GM18508 (cell line): ENCODE measurements at regions not wholly inside any gene's neighbourhood (a gene's known extent, or its start where the extent isn't known, plus 50 kb on each side); places are given as distances from the start of the nearest gene placed in this dataset.

ENCODE experiments used
- ATAC-seq: cut with Tn5 transposase; IDR thresholded peaks from one replicate; pipeline ENCODE4 v1.9.1; 2021; ENCODE audit warnings: moderate number of reproducible peaks; ENCODE audit not compliant: insufficient read depth, unreplicated experiment

DNA sequence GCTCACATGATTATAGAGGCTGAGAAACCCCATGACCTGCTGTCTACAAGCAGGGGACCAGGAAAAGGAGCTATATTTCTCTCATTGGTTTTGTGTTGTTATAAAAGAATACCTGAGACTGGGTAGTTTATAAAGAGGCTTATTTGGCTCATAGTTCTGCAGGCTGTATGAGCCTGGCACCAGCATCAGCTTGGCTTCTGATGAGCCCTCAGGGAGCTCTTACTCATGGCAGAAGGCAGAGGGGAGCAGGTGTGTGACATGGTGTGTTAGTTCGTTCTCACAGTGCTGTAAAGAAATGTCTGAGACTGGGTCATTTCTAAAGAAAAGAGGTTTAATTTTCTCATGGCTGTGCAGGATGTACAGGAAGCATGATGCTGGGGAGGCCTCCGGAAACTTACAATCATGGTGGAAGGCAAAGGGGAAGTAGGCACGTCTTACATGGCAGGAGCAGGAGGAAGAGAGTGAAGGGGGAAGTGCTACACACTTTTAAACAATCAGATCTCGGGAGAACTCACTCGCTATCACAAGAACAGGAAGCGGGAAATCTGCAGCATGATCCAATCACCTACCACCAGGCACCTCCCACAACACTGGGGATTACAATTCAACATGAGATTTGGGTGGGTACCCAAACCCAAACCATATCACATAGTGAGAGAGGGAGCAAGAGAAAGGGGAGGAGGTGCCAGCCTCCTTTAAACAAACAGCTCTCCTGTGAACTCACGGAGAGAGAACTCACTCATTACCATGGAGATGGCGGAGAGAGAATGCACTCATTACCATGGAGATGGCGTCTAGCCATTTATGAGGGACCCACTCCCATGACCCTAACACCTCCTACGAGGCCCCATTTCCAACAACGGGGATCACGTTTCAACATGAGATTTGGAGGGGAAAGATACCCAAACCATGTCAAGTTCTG lies 133.4 kb downstream of the JCAD start:
- no peak for ATAC-seq

DNA sequence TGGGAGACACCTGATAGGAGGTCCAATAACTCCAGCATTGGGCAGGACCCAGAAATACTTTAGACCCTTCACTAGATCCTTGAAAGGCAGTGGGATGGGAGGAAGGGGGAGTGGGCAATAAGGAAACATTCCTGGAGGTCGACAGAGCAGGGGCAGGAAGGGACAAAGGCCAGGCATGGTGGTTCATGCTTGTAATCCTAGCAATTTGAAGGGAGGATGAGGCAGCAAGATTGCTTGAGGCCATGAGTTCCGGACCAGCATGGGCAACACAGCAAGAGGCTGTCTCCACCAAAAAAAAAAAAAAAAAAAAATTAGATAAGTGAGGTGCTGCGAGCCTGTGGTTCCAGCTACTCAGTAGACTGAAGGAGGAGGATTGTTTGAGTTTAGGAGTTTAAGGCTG lies 134.9 kb downstream of the JCAD start:
- ATAC-seq, result no peak

GRCh38 chr10:29923416-29923965 lies 135.9 kb downstream of the JCAD start:
- no peak for ATAC-seq

- ATAC-seq, result no peak
Measured at GRCh38 chr10:29922892-29923291, 136.5 kb downstream of the JCAD start.

GRCh38 chr10:29922226-29922625 lies 137.2 kb downstream of the JCAD start:
- ATAC-seq, result no peak

GRCh38 chr10:29921071-29921446 lies 138.3 kb downstream of the JCAD start:
- no peak for ATAC-seq

- ATAC-seq, result no peak
Measured at GRCh38 chr10:29920408-29921070, 138.8 kb downstream of the JCAD start.

DNA sequence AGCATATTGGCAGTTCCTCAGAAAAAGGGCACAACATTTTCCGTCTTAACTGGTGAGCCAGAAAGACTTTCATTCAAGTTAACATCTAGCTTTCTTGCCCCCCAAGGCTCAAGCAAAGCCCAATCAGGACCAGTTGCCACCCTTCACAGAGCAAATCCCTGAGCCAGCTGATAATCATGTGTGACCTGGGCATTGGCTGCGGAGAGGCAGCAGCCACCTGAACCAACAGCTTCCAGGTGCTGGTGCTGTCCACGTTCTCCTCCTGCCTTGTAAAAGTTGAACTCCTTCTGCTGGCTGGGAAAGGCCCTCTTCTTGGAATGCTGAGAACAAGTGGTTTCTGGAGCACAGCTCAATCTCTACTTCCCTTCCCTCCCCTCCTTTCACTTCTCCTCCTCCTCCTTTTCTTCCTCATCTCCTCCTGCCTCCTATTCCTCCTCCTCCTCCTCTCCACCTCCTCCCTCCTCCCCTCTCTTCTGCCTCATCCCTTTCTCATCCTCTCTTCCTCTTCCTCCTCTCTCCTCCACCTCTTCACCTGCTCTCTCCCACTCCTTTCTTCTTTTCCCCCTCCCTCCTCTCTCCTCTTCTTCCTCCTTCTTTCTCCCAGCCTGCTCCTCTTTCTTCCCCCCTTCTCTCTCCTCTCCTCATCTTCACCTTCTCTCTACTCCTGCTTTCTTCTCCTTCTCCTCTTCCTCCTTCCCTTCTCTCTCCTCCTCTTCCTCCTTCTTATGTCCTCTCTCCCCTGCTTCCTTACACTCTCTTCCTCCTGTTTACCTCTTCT lies 140.6 kb downstream of the JCAD start:
- ATAC-seq, result no peak

DNA sequence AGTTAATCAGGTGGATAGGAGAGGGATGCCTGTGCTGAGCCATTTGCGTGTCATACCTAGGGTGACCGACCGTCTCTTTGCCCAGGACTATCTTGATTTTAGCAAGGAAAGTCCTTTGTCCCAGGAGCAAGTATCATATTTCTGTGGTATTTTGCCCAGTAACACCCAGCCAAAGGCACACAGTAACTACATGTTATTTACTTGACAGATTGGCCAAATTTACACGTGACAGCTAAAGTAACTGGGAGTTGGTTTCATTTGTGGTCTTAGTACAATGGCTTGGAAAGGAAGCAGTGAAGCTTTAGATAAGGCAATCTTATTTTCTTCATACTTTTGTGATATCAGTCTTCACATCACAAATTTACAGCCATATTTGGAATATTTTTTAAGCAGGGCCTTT lies 142.1 kb downstream of the JCAD start:
- ATAC-seq, result no peak

- no peak for ATAC-seq
Measured at GRCh38 chr10:29916669-29917068, 142.7 kb downstream of the JCAD start.

DNA sequence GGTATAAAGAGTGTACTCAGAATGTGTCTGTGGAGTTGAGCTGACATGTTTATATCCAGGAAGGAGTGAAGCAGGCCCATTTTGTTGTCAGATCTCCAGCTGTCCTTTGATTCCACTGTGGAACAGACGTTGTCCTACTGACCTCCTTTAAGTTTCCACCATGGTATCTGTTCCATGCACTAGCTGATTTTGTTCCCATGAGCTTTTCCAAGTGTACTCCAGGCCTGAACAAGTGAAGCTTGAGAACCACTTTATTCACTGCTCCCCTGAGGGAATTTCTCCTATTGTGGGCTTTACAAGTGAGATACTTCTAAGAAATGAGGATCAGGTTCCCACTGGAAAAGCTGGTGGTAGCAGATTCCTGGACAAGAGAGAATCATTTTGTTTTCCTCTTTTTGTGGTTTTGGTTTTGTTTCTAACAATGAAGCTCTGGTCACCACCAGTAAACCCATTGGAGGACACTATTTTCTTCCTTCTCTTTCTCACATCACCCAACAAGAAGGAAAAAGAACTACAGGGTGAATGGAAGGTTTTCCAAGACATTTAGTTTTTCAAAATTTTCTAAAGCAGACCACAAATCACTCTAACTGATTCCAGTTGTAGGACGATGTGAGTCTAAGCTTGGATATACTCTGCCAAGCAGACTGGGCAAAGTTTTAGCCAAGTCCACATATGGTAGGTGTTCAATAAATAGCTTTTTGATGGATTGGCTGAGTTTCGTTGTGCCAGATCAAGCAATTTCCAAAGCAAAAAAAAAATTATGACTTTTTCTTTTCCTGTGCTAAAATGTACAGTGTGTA lies 144.2 kb downstream of the JCAD start:
- no peak for ATAC-seq

- no peak for ATAC-seq
Measured at GRCh38 chr10:29908962-29909361, 150.4 kb downstream of the JCAD start.

DNA sequence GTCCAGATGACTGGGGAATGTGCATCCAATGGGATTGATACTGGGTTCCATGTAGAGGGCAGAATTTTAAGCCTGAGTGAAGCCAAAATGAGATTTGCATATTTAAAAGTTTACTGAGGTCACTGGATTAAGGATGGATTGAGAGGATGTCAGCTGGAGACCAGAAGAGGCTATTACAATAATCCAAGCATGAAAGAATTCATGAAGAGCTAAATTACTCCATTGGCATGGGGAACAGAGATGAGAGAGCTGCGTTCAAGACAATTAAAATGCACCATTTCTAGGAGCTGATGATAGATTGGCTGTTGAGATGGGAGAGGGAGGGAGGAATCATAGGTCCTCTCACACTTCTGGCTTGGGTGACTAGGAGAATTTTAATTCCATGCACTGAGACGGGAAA lies 158.5 kb downstream of the JCAD start:
- ATAC-seq, result no peak

- no peak for ATAC-seq
Measured at GRCh38 chr10:29897999-29898716, 161.2 kb downstream of the JCAD start.

- ATAC-seq, result no peak
Measured at GRCh38 chr10:29897430-29897829, 162.0 kb downstream of the JCAD start.

- no peak for ATAC-seq
Measured at GRCh38 chr10:29896053-29896452, 163.3 kb downstream of the JCAD start.

GRCh38 chr10:29895456-29895855 lies 163.9 kb downstream of the JCAD start:
- ATAC-seq, result no peak

- ATAC-seq, result no peak
Measured at GRCh38 chr10:29888321-29888720, 171.1 kb downstream of the JCAD start.

GRCh38 chr10:29886299-29886698 lies 173.1 kb downstream of the JCAD start:
- ATAC-seq, result no peak
